Activated CD4-positive, alpha-beta T cell treated with anti-CD3 and anti-CD28 coated beads for 36 hours (primary cell): ENCODE measurements at regions not wholly inside any gene's neighbourhood (a gene's known extent, or its start where the extent isn't known, plus 50 kb on each side); places are given as distances from the start of the nearest gene placed in this dataset.

ENCODE experiments used
- ATAC-seq: fragments of 200-7000 bp; cut with Tn5 transposase; one replicate; pipeline ENCODE4 v1.10.0; 2021; ENCODE audit warnings: mild to moderate bottlenecking, moderate library complexity
- CTCF ChIA-PET: fragments of 350-600 bp; sonication (Branson Sonifier 250); formaldehyde crosslinking; loops from one replicate; lab custom pipeline; 2021; ENCODE audit warnings: antibody characterized with exemption; lab: Charles Lee
- POLR2A ChIA-PET: fragments of 350-600 bp; sonication (Branson Sonifier 250); formaldehyde crosslinking; loops from one replicate; lab custom pipeline; 2021; ENCODE audit warnings: antibody characterized with exemption, inconsistent platforms; lab: Charles Lee
- DNase-seq: peaks from one replicate; pipeline ENCODE4 v3.0.0-alpha.2; 2020
- H3K27ac Mint-ChIP-seq: one replicate; pipeline ENCODE4 v1.8.0; 2021; ENCODE audit warnings: mixed read lengths
- H3K27me3 Mint-ChIP-seq: one replicate; pipeline ENCODE4 v1.8.0; 2021; ENCODE audit warnings: mixed read lengths
- H3K36me3 Mint-ChIP-seq: one replicate; pipeline ENCODE4 v1.8.0; 2021; ENCODE audit warnings: low read depth, mixed read lengths
- H3K4me1 Mint-ChIP-seq: one replicate; pipeline ENCODE4 v1.8.0; 2021; ENCODE audit warnings: mixed read lengths
- H3K4me3 Mint-ChIP-seq: one replicate; pipeline ENCODE4 v1.8.0; 2021; ENCODE audit warnings: mild to moderate bottlenecking, moderate library complexity, mixed read lengths
- H3K9me3 Mint-ChIP-seq: one replicate; pipeline ENCODE4 v1.8.0; 2021; ENCODE audit warnings: low read depth, mixed read lengths
- intact Hi-C, 2 experiments: fragments of 100-400 bp; cut with DNase I in 1 of 2; cut with micrococcal nuclease in 1 of 2; formaldehyde crosslinking; loops; one replicate each; pipeline versions ENCODE4 v1.14.2 to v1.15.1; 2022 to 2024; cut with DNase I, micrococcal nuclease

DNA sequence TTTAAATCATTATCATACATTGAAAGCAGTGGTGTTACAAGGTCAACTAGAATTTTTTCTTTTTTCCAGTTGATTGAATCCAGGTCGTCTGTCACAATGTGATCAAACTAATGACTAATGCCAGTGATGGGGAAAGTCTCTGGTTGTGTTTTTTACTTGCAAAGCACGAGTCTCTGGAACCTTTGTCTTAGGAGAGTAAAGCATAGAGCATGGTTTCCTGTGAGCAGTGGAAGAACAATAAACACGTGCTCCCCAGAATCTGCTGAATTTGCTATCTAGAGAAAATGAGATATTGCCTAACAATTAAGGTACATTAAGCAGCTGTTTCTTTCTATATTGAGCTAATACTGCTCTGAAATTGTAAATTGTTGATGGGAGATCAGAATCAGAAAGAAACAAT lies 1332.4 kb upstream of the TMEFF2 start:
- ATAC-seq (no peak), DNase-seq (no peak)
- Mint-ChIP-seq H3K36me3 (no peaks in the 10 kb centered on the region), H3K4me3 (no peak overlapping the region), H3K27me3 (no peaks in the 10 kb centered on the region), H3K4me1 (no peaks in the 10 kb centered on the region), H3K27ac (no peak overlapping the region), H3K9me3 (no peaks in the 10 kb centered on the region)
- intact Hi-C loops: no loop called here
- ChIA-PET CTCF (no interaction called here), POLR2A (no interaction called here)

- DNase-seq: no peak
- ChIA-PET POLR2A (no interaction called here), CTCF (interaction anchor here (0.6 kb wide), 1 partner anchor 1176 kb away, joined by 3 read pairs; no protein-coding TSS in a partner anchor)
- H3K36me3 Mint-ChIP-seq: no peaks in the 10 kb centered on the region
- no peaks in the 10 kb centered on the region for H3K27me3 Mint-ChIP-seq
- intact Hi-C loops: no loop called here
- H3K4me3 Mint-ChIP-seq: no peak overlapping the region
- H3K27ac Mint-ChIP-seq: no peak overlapping the region
- no peaks in the 10 kb centered on the region for H3K9me3 Mint-ChIP-seq
- no peaks in the 10 kb centered on the region for H3K4me1 Mint-ChIP-seq
- no peak for ATAC-seq
These were observed 1328.9 kb upstream of the TMEFF2 start for GRCh38 chr2:193523662-193524061.

DNA sequence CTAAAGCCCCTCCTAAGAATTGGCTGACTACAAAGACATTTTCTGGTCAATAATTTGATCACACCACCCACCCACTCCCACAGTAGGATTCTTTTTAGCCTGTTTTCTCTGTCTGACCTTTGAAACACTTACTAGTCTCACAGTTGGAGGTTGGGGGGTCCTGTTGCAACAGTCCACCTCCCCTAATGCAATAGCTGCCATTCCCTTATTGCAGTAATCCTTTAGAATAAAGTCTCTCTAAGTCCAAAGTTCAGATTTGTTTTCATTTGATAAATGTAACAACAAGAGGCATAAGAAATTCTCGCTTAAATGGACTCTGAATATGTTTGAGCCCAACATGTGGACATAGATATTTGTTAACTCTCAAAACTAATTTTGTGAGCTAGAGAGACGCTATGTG lies 1326.8 kb upstream of the TMEFF2 start:
- intact Hi-C loops: no loop called here

GRCh38 chr2:193520709-193521458 lies 1326.2 kb upstream of the TMEFF2 start:
- Mint-ChIP-seq H3K36me3 (no peaks in the 10 kb centered on the region), H3K4me3 (no peak overlapping the region), H3K27ac (no peak overlapping the region), H3K9me3 (no peaks in the 10 kb centered on the region), H3K4me1 (no peaks in the 10 kb centered on the region), H3K27me3 (no peaks in the 10 kb centered on the region)
- intact Hi-C loops: no loop called here
- CTCF ChIA-PET: no interaction called here
- ATAC-seq (no peak), DNase-seq (no peak)
- POLR2A ChIA-PET: no interaction called here

More for the DNA sequence above, 1326.8 kb upstream of the TMEFF2 start:
- ChIA-PET POLR2A (no interaction called here), CTCF (no interaction called here)
- H3K36me3 Mint-ChIP-seq: no peaks in the 10 kb centered on the region
- DNase-seq (no peak), ATAC-seq (no peak)
- H3K4me3 Mint-ChIP-seq: no peak overlapping the region
- no peaks in the 10 kb centered on the region for H3K27me3 Mint-ChIP-seq
- no peak overlapping the region for H3K27ac Mint-ChIP-seq
- H3K4me1 Mint-ChIP-seq: no peaks in the 10 kb centered on the region
- no peaks in the 10 kb centered on the region for H3K9me3 Mint-ChIP-seq

GRCh38 chr2:193518041-193518817 lies 1323.5 kb upstream of the TMEFF2 start:
- Mint-ChIP-seq H3K27me3 (no peaks in the 10 kb centered on the region), H3K27ac (no peak overlapping the region), H3K9me3 (no peaks in the 10 kb centered on the region), H3K4me1 (no peaks in the 10 kb centered on the region), H3K4me3 (no peak overlapping the region), H3K36me3 (no peaks in the 10 kb centered on the region)
- ATAC-seq (no peak), DNase-seq (no peak)
- intact Hi-C loops: no loop called here
- ChIA-PET CTCF (no interaction called here), POLR2A (no interaction called here)

GRCh38 chr2:193517615-193518014 lies 1322.9 kb upstream of the TMEFF2 start:
- H3K9me3 Mint-ChIP-seq: no peaks in the 10 kb centered on the region
- no peak overlapping the region for H3K4me3 Mint-ChIP-seq
- H3K27ac Mint-ChIP-seq: no peak overlapping the region
- H3K4me1 Mint-ChIP-seq: no peaks in the 10 kb centered on the region
- CTCF ChIA-PET: no interaction called here
- POLR2A ChIA-PET: no interaction called here
- intact Hi-C loops: no loop called here
- ATAC-seq (no peak), DNase-seq (no peak)
- H3K27me3 Mint-ChIP-seq: no peaks in the 10 kb centered on the region
- H3K36me3 Mint-ChIP-seq: no peaks in the 10 kb centered on the region

DNA sequence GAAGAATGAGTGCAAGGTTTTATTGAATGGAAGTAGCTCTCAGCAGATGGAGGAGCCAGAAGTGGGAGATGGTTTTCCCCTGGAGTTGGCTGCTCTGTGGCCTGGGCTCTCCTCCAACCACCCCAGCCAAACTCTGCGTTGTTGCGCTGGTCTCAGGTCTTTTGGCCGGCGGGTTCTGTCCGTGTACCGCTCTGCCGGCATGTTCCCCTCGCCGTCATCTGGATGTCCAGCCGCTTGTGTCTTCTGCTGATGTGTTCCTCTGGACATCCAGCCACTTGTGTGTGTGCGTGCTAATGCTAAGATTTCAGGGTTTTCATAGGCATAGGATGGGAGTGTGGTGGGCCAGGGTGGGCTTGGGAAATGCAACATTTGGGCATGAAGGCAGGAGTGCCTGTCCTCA lies 1311.3 kb upstream of the TMEFF2 start:
- H3K36me3 Mint-ChIP-seq: no peaks in the 10 kb centered on the region
- intact Hi-C loops: no loop called here

GRCh38 chr2:193505620-193506019 lies 1310.9 kb upstream of the TMEFF2 start:
- ATAC-seq: no peak
- H3K4me3 Mint-ChIP-seq: no peak overlapping the region
- intact Hi-C loops: no loop called here
- H3K36me3 Mint-ChIP-seq: no peaks in the 10 kb centered on the region
- H3K4me1 Mint-ChIP-seq: no peaks in the 10 kb centered on the region
- no peak overlapping the region for H3K27ac Mint-ChIP-seq
- no peaks in the 10 kb centered on the region for H3K27me3 Mint-ChIP-seq
- POLR2A ChIA-PET: no interaction called here
- H3K9me3 Mint-ChIP-seq: no peaks in the 10 kb centered on the region
- DNase-seq: no peak
- CTCF ChIA-PET: no interaction called here

More for the DNA sequence above, 1311.3 kb upstream of the TMEFF2 start:
- ChIA-PET CTCF (no interaction called here), POLR2A (no interaction called here)
- no peaks in the 10 kb centered on the region for H3K9me3 Mint-ChIP-seq
- H3K4me1 Mint-ChIP-seq: no peaks in the 10 kb centered on the region
- H3K27me3 Mint-ChIP-seq: no peaks in the 10 kb centered on the region
- H3K27ac Mint-ChIP-seq: no peak overlapping the region
- no peak overlapping the region for H3K4me3 Mint-ChIP-seq
- DNase-seq (no peak), ATAC-seq (no peak)

DNA sequence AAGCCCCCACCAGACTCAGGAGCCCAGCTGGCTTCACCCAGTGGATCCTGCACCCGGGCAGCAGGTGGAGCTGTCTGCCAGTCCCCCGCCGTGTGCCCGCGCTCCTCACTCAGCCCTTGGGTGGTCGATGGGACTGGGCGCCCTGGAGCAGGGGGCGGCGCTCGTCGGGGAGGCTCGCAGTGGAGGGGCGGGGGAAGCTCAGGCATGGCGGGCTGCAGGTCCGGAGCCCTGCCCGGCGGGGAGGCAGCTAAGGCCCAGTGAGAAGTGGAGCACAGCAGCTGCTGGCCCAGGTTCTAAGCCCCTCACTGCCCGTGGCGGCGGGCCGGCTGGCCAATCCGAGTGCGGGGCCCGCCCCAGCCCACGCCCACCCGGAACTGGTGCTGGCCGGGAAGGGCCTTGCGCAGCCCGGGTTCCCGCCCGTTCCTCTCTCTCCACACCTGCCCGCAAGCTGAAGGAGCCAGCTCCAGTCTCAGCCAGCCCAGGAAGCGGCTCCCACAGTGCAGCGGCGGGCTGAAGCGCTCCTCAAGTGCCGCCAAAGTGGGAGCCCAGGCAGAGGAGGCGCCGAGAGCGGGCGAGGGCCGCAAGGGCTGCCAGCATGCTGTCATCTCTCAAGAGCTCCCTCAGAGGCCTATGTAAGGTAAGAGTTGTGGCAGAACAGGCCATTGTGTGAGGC lies 1307.8 kb upstream of the TMEFF2 start:
- H3K4me1 Mint-ChIP-seq: no peaks in the 10 kb centered on the region
- no peaks in the 10 kb centered on the region for H3K27me3 Mint-ChIP-seq
- no peak overlapping the region for H3K27ac Mint-ChIP-seq
- no peaks in the 10 kb centered on the region for H3K9me3 Mint-ChIP-seq
- DNase-seq: no peak
- CTCF ChIA-PET: interaction anchor here (0.6 kb wide), 1 partner anchor 19 kb away, joined by 3 read pairs; no protein-coding TSS in a partner anchor
- H3K36me3 Mint-ChIP-seq: no peaks in the 10 kb centered on the region
- intact Hi-C loops: no loop called here
- no peak for ATAC-seq
- POLR2A ChIA-PET: no interaction called here
- H3K4me3 Mint-ChIP-seq: no peak overlapping the region

- H3K4me1 Mint-ChIP-seq: no peaks in the 10 kb centered on the region
- no peak overlapping the region for H3K27ac Mint-ChIP-seq
- H3K36me3 Mint-ChIP-seq: no peaks in the 10 kb centered on the region
- H3K27me3 Mint-ChIP-seq: no peaks in the 10 kb centered on the region
- no peak for DNase-seq
- H3K9me3 Mint-ChIP-seq: no peaks in the 10 kb centered on the region
- POLR2A ChIA-PET: no interaction called here
- intact Hi-C loops: no loop called here
- ATAC-seq: no peak
- CTCF ChIA-PET: no interaction called here
- no peak overlapping the region for H3K4me3 Mint-ChIP-seq
These were observed 1302.1 kb upstream of the TMEFF2 start for GRCh38 chr2:193496786-193497185.

DNA sequence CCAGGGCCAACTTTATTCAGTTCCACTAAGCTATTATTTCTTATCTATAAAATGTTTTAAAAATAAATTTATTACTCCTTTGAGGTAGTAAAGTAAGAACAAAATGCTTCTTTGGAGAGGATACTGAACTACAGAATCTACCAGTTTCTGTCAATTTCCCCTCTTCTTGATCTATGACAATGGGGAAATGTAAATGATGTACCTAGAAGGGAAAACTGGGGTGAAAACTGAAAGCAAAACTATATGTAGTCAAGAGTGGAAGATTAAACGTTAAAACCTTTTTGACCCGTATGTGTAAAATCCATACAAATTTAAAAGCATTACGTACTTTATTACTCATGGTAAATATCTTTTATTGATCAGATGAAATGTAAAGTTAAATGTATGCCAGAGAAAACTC lies 1287.8 kb upstream of the TMEFF2 start:
- Mint-ChIP-seq H3K9me3 (no peaks in the 10 kb centered on the region), H3K27me3 (no peaks in the 10 kb centered on the region), H3K27ac (no peak overlapping the region), H3K4me1 (peaks cover 1% of the 10 kb centered on the region), H3K4me3 (no peak overlapping the region), H3K36me3 (no peaks in the 10 kb centered on the region)
- DNase-seq (no peak), ATAC-seq (no peak)
- CTCF ChIA-PET: interaction anchor here (1.0 kb wide), 1 partner anchor 9 kb away, joined by 3 read pairs; no protein-coding TSS in a partner anchor
- intact Hi-C loops: no loop called here
- POLR2A ChIA-PET: interaction anchor here (0.6 kb wide), 1 partner anchor 15 kb away, joined by 3 read pairs; no protein-coding TSS in a partner anchor
